HFFc6 (cell line): ENCODE measurements at regions not wholly inside any gene's neighbourhood (a gene's known extent, or its start where the extent isn't known, plus 50 kb on each side); places are given as distances from the start of the nearest gene placed in this dataset.
A peak's percentile ranks its signal among the peaks of the same experiment; 100 is the strongest.

ENCODE experiments used
- DNase-seq: peaks from one replicate; pipeline ENCODE4 v3.0.0-alpha.2; 2018
- H3K27ac Mint-ChIP-seq: 2 replicates; pipeline ENCODE4 v1.8.0; 2020; ENCODE audit warnings: mild to moderate bottlenecking, mixed read lengths
- H3K27me3 Mint-ChIP-seq: 2 replicates; pipeline ENCODE4 v1.8.0; 2021; ENCODE audit warnings: mild to moderate bottlenecking, moderate library complexity, mixed read lengths; ENCODE audit not compliant: insufficient read depth
- H3K36me3 Mint-ChIP-seq: 2 replicates; pipeline ENCODE4 v1.8.0; 2021; ENCODE audit warnings: low read depth, mixed read lengths
- H3K4me1 Mint-ChIP-seq: 2 replicates; pipeline ENCODE4 v1.8.0; 2020; ENCODE audit warnings: low read depth, mixed read lengths
- H3K4me3 Mint-ChIP-seq: 2 replicates; pipeline ENCODE4 v1.8.0; 2020; ENCODE audit warnings: mild to moderate bottlenecking, moderate library complexity, mixed read lengths
- H3K9me3 Mint-ChIP-seq: 2 replicates; pipeline ENCODE4 v1.8.0; 2020; ENCODE audit warnings: mild to moderate bottlenecking, mixed read lengths
- TF ChIP-seq, protein P1 (sequence below): fragments of 200-600 bp; sonication (generic); IDR thresholded peaks from 2 replicates; pipeline ENCODE4 v1.5.0; 2021; ENCODE audit warnings: antibody characterized with exemption, mild to moderate bottlenecking

DNA sequence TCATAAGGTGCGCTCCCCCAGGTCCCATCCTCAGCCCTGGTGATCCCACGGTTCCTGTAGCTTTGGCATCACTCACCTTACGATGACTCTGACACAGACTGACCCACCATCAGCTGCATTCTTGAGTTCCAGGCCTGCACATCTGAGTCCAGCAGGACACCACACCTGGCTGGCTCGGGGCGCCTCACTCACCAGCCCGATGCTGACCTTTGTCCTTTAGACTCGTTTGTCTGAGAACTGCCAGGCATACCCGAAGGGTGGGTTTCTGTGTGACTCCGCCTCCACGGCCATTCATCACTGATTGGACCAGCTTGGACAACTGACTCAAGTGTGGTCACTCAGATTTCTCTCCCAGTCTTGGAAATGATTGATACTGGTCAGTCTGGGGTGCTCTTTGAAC, 129.4 kb upstream of the CSF3R start:
- no peak overlapping the region for H3K4me3 Mint-ChIP-seq
- DNase-seq, result no peak
- TF ChIP-seq, protein P1, sequence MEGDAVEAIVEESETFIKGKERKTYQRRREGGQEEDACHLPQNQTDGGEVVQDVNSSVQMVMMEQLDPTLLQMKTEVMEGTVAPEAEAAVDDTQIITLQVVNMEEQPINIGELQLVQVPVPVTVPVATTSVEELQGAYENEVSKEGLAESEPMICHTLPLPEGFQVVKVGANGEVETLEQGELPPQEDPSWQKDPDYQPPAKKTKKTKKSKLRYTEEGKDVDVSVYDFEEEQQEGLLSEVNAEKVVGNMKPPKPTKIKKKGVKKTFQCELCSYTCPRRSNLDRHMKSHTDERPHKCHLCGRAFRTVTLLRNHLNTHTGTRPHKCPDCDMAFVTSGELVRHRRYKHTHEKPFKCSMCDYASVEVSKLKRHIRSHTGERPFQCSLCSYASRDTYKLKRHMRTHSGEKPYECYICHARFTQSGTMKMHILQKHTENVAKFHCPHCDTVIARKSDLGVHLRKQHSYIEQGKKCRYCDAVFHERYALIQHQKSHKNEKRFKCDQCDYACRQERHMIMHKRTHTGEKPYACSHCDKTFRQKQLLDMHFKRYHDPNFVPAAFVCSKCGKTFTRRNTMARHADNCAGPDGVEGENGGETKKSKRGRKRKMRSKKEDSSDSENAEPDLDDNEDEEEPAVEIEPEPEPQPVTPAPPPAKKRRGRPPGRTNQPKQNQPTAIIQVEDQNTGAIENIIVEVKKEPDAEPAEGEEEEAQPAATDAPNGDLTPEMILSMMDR, result no peak
- H3K27ac Mint-ChIP-seq, result no peak overlapping the region
- H3K36me3 Mint-ChIP-seq, result no peaks in the 10 kb centered on the region
- H3K27me3 Mint-ChIP-seq, result peaks cover 3% of the 10 kb centered on the region
- no peaks in the 10 kb centered on the region for H3K9me3 Mint-ChIP-seq
- no peaks in the 10 kb centered on the region for H3K4me1 Mint-ChIP-seq

DNA sequence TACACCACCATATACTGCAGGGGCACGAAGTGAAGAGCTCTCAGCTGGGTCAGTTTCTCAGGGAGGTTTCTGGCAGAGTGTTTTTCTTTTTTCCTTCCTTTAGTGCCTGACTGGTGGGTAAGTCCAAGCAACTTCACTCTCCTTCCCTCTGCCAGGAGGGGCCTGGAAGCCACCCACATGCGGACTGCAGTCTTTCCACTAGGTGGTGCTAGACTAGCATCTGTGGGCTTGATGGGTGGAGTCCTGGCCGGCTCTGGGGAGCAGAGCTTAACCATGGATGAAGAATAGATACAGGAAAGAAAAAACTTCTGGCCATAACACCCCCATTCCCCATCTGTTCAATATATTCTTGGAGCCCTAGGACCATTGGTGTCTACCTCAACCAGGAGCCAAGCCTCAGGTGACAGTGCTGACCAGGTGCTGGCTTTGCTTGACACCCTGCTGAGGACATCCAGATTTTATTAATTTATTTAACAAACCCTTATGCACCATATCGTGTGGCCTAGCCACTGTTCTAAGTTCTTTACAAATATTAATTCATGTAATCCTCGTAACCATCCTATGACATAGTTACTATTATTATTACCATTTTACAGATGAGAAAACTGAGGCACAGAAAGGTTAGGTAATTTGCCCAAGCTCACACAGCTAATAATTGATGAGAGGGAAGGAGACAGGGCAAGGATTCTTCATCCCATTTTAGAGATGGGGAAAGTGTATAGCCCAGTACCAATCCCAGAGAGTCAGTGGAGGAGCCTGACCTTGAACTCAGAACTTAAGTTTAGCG, 126.7 kb upstream of the CSF3R start:
- H3K9me3 Mint-ChIP-seq, result no peaks in the 10 kb centered on the region
- no peak overlapping the region for H3K27ac Mint-ChIP-seq
- DNase-seq, result peak; percentile 52
- TF ChIP-seq, protein P1, result peak; percentile 85
- H3K4me3 Mint-ChIP-seq, result no peak overlapping the region
- H3K4me1 Mint-ChIP-seq, result no peaks in the 10 kb centered on the region
- no peaks in the 10 kb centered on the region for H3K36me3 Mint-ChIP-seq
- peaks cover 3% of the 10 kb centered on the region for H3K27me3 Mint-ChIP-seq

DNA sequence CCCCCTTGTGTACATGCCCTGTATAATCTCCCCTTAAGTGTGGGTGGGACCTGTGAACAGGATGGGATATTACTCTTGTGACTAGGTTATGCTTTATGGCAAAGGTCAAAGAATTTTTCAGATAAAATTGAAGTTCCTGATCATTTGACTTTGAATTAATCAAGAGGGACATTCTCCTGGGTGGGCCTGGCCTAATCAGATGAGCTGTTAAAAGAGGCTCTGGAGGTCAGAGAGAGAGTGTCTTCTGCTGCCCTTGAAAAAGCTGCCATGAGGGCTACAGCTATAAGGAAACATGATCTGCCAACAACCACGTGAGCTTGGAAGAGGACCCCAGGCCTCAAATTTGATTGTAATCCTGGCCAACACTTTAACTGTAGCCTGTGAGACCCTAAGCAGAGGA, 125.6 kb upstream of the CSF3R start:
- Mint-ChIP-seq H3K9me3 (no peaks in the 10 kb centered on the region), H3K27me3 (peaks cover 3% of the 10 kb centered on the region), H3K27ac (no peak overlapping the region), H3K36me3 (no peaks in the 10 kb centered on the region), H3K4me3 (no peak overlapping the region), H3K4me1 (no peaks in the 10 kb centered on the region)
- TF ChIP-seq, protein P1, result no peak
- no peak for DNase-seq

DNA sequence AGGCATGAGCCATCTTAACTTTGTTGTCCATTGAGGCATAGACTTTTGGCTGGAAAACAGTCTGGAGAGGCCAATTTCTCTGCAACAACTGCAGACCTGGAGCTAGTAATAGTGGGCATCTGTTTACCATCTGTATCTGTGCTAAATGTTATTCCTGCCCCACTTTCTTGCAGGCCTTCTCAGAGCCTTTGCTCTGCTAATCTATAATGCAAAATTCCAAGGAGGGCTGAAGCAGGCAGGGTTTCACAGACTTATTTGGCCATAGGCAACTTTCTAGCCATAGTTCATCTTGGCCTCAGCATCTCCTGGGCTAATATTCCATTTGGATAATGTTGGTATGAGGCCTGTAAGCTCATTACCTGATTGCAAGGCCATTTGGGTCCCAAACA, 124.5 kb upstream of the CSF3R start:
- no peaks in the 10 kb centered on the region for H3K4me1 Mint-ChIP-seq
- H3K27ac Mint-ChIP-seq, result no peak overlapping the region
- DNase-seq, result no peak

DNA sequence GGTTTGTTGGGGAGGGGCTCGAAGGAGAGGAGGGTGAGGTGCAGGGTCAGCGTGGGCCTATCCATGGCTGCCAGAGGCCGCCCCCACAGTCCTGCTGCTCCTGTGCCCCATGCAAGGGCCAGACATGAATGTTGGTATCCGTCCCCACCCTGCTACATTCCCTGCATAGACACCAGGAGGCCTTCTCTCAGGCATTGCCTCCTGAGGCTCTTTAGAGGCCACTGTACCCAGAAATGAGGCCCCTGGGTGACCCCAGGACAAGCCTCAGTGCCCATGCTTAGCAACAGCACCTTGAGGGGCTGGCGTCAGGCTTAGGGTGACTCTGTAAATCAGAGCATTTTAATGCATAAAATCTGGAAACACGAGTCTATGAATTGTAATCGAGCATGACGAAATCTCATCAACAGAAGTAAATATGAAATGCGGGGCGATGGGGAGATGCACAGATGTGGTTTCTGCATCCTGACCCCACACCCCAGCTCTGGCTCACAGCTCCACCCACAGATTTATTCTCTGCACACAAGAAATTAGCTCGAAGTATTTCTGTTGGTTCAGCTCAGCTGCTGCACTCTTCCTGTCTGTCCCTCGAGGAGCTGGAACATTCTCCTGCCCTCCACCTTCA, 124.0 kb upstream of the CSF3R start:
- peaks cover 3% of the 10 kb centered on the region for H3K27me3 Mint-ChIP-seq
- no peak overlapping the region for H3K4me3 Mint-ChIP-seq
- no peaks in the 10 kb centered on the region for H3K36me3 Mint-ChIP-seq
- TF ChIP-seq, protein P1, result no peak
- DNase-seq, result no peak
- H3K4me1 Mint-ChIP-seq, result no peaks in the 10 kb centered on the region
- no peak overlapping the region for H3K27ac Mint-ChIP-seq
- no peaks in the 10 kb centered on the region for H3K9me3 Mint-ChIP-seq

More for the DNA sequence above, 124.5 kb upstream of the CSF3R start:
- H3K4me3 Mint-ChIP-seq, result no peak overlapping the region
- TF ChIP-seq, protein P1, result no peak
- no peaks in the 10 kb centered on the region for H3K36me3 Mint-ChIP-seq
- H3K27me3 Mint-ChIP-seq, result peaks cover 3% of the 10 kb centered on the region
- no peaks in the 10 kb centered on the region for H3K9me3 Mint-ChIP-seq
